Occipital lobe (tissue), 1 donor: ENCODE measurements at regions not wholly inside any gene's neighbourhood (a gene's known extent, or its start where the extent isn't known, plus 50 kb on each side); places are given as distances from the start of the nearest gene placed in this dataset.
"Not testable (repeated sequence)": the region's sequence is repeated elsewhere in the genome, so short reads cannot be mapped to it uniquely, and the experiment has no call there.

ENCODE experiments used
- DNase-seq: peaks from one replicate; lab custom pipeline; 2025; lab: John Stamatoyannopoulos, UW

- DNase-seq, result no peak
These were observed 1498.5 kb upstream of the PRMT6 start for GRCh38 chr1:105558023-105558422.

GRCh38 chr1:105565006-105565405 is 1491.5 kb upstream of the PRMT6 start:
- DNase-seq, result no peak

GRCh38 chr1:105585791-105586190 is 1470.7 kb upstream of the PRMT6 start:
- DNase-seq, result no peak

GRCh38 chr1:105591681-105592080 is 1464.8 kb upstream of the PRMT6 start:
- DNase-seq, result no peak

- DNase-seq, result no peak
These were observed 1447.8 kb upstream of the PRMT6 start for GRCh38 chr1:105608713-105609112.

- DNase-seq, result no peak
These were observed 1430.0 kb upstream of the PRMT6 start for GRCh38 chr1:105626276-105626987.

- DNase-seq, result not testable (repeated sequence)
These were observed 1425.2 kb upstream of the PRMT6 start for GRCh38 chr1:105631153-105631744.

- DNase-seq, result no peak
These were observed 1423.9 kb upstream of the PRMT6 start for GRCh38 chr1:105632342-105633196.

GRCh38 chr1:105636052-105636451 is 1420.4 kb upstream of the PRMT6 start:
- DNase-seq, result no peak

- no peak for DNase-seq
These were observed 1415.1 kb upstream of the PRMT6 start for GRCh38 chr1:105641407-105641806.

- no peak for DNase-seq
These were observed 1404.4 kb upstream of the PRMT6 start for GRCh38 chr1:105652109-105652508.

GRCh38 chr1:105655032-105655431 is 1401.4 kb upstream of the PRMT6 start:
- DNase-seq, result no peak

GRCh38 chr1:105664495-105664894 is 1392.0 kb upstream of the PRMT6 start:
- DNase-seq, result no peak

- no peak for DNase-seq
These were observed 1378.1 kb upstream of the PRMT6 start for GRCh38 chr1:105678334-105678733.

- DNase-seq, result no peak
These were observed 1371.8 kb upstream of the PRMT6 start for GRCh38 chr1:105684714-105685113.

GRCh38 chr1:105686026-105686425 is 1370.4 kb upstream of the PRMT6 start:
- DNase-seq, result no peak

GRCh38 chr1:105686874-105687690 is 1369.4 kb upstream of the PRMT6 start:
- no peak for DNase-seq

GRCh38 chr1:105700723-105701122 is 1355.8 kb upstream of the PRMT6 start:
- no peak for DNase-seq

GRCh38 chr1:105724286-105724685 is 1332.2 kb upstream of the PRMT6 start:
- DNase-seq, result no peak

GRCh38 chr1:105730701-105731100 is 1325.8 kb upstream of the PRMT6 start:
- no peak for DNase-seq

GRCh38 chr1:105736349-105736748 is 1320.1 kb upstream of the PRMT6 start:
- DNase-seq, result no peak

GRCh38 chr1:105779727-105780126 is 1276.7 kb upstream of the PRMT6 start:
- DNase-seq, result no peak
